H1 (cell line): ENCODE measurements at regions not wholly inside any gene's neighbourhood (a gene's known extent, or its start where the extent isn't known, plus 50 kb on each side); places are given as distances from the start of the nearest gene placed in this dataset.

Source experiments
- ASH2L ChIP-seq: fragments of 200-600, 300-600 bp; sonication (generic); IDR thresholded peaks from one replicate; pipeline ENCODE4 v1.7.1; 2017; ENCODE audit warnings: low read length
- POLR2A ChIP-seq, 2 experiments: IDR thresholded peaks; 1 replicate in 1 of 2; 2 replicates in 1 of 2; pipeline ENCODE4 v1.6.1; 2011; ENCODE audit warnings: low read depth in 2 of 2, low read length in 2 of 2, mild to moderate bottlenecking in 2 of 2; ENCODE audit errors: control extremely low read depth in 1 of 2
- SIN3A ChIP-seq, 2 experiments: IDR thresholded peaks in 1 of 2; conservative IDR thresholded peaks in 1 of 2; 2 replicates each; pipeline ENCODE4 v1.6.1; 2011 to 2012; ENCODE audit warnings: low read length in 2 of 2, improper control_type of control experiment in 1 of 2, low read depth in 1 of 2, mild to moderate bottlenecking in 1 of 2
- TAF7 ChIP-seq: optimal IDR thresholded peaks from 2 replicates; pipeline ENCODE3; 2011; ENCODE audit warnings: low read depth, mild to moderate bottlenecking, inconsistent platforms, low read length, moderate library complexity, borderline replicate concordance
- TF ChIP-seq, protein P1 (sequence below): IDR thresholded peaks from 2 replicates; pipeline ENCODE4 v1.6.1; 2012; ENCODE audit warnings: low read length, inconsistent platforms

DNA sequence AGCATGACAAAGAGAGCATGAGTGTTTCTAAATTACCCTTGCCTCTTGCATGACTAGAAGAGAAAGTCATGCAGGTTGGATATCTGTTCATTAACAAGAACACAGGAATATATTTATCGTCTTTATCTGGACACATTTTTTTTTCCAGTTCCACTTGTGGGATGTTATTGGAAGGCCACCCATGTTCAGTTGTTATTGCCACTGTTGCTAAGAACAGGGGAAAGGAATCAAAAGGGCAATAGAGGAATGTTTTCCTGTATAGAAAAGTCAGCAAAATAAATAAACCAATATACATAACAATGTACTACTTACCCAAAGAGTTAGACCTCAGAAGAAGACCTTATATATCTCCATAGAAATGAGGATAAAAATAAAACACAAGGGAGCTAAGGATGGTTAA, 270.1 kb downstream of the QDPR start (continued):
- TF ChIP-seq SIN3A (conservative IDR thresholded peaks at IDR 0.05 in 1 of 2, IDR thresholded peaks at IDR 0.05 in 1 of 2; ENCODE audit: low read depth in 1 of 2, low read length in 2 of 2): no peak
- no peak for TF ChIP-seq ASH2L
- no peak for TF ChIP-seq POLR2A (IDR thresholded peaks at IDR 0.05; ENCODE audit: control extremely low read depth in 1 of 2, low read depth in 2 of 2, low read length in 2 of 2)
- TF ChIP-seq TAF7: no peak
- TF ChIP-seq, protein P1, sequence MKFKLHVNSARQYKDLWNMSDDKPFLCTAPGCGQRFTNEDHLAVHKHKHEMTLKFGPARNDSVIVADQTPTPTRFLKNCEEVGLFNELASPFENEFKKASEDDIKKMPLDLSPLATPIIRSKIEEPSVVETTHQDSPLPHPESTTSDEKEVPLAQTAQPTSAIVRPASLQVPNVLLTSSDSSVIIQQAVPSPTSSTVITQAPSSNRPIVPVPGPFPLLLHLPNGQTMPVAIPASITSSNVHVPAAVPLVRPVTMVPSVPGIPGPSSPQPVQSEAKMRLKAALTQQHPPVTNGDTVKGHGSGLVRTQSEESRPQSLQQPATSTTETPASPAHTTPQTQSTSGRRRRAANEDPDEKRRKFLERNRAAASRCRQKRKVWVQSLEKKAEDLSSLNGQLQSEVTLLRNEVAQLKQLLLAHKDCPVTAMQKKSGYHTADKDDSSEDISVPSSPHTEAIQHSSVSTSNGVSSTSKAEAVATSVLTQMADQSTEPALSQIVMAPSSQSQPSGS: no peak
